NCI-H1105 treated with DMSO at 0.1 percent for 48 hours (cell line): ENCODE measurements at regions not wholly inside any gene's neighbourhood (a gene's known extent, or its start where the extent isn't known, plus 50 kb on each side); places are given as distances from the start of the nearest gene placed in this dataset.
"Not testable (repeated sequence)": the region's sequence is repeated elsewhere in the genome, so short reads cannot be mapped to it uniquely, and the experiment has no call there.

Experiments used
- DNase-seq: peaks from one replicate; lab custom pipeline; 2025; lab: John Stamatoyannopoulos, UW

GRCh38 chr9:38518826-38519225 is 94.6 kb upstream of the IGFBPL1 start:
- no peak for DNase-seq

- DNase-seq: not testable (repeated sequence)
These were observed 92.0 kb upstream of the IGFBPL1 start for GRCh38 chr9:38516273-38516672.

- peak; percentile 17 for DNase-seq
These were observed 90.8 kb upstream of the IGFBPL1 start for GRCh38 chr9:38515055-38515454.

GRCh38 chr9:38510340-38510739 is 86.1 kb upstream of the IGFBPL1 start:
- DNase-seq: not testable (repeated sequence)

GRCh38 chr9:38507587-38507986 is 83.3 kb upstream of the IGFBPL1 start:
- no peak for DNase-seq

- DNase-seq: not testable (repeated sequence)
These were observed 75.9 kb upstream of the IGFBPL1 start for GRCh38 chr9:38500171-38500570.

- DNase-seq: not testable (repeated sequence)
These were observed 74.3 kb upstream of the IGFBPL1 start for GRCh38 chr9:38498551-38498950.

GRCh38 chr9:38489057-38489456 is 64.8 kb upstream of the IGFBPL1 start:
- DNase-seq: no peak

GRCh38 chr9:38488156-38488698 is 64.0 kb upstream of the IGFBPL1 start:
- no peak for DNase-seq

GRCh38 chr9:38487418-38488155 is 63.3 kb upstream of the IGFBPL1 start:
- DNase-seq: not testable (repeated sequence)

- no peak for DNase-seq
These were observed 62.6 kb upstream of the IGFBPL1 start for GRCh38 chr9:38486837-38487236.

- no peak for DNase-seq
These were observed 61.9 kb upstream of the IGFBPL1 start for GRCh38 chr9:38486056-38486615.

GRCh38 chr9:38484076-38484665 is 59.9 kb upstream of the IGFBPL1 start:
- not testable (repeated sequence) for DNase-seq

GRCh38 chr9:38482918-38483592 is 58.8 kb upstream of the IGFBPL1 start:
- no peak for DNase-seq

GRCh38 chr9:38478211-38478610 is 54.0 kb upstream of the IGFBPL1 start:
- no peak for DNase-seq

GRCh38 chr9:38474476-38474875 is 50.2 kb upstream of the IGFBPL1 start:
- peak; percentile 79 for DNase-seq
